GM12865 (cell line): ENCODE measurements at regions not wholly inside any gene's neighbourhood (a gene's known extent, or its start where the extent isn't known, plus 50 kb on each side); places are given as distances from the start of the nearest gene placed in this dataset.

ENCODE experiments used
- DNase-seq: peaks from one replicate; pipeline ENCODE4 v3.0.0; 2010; ENCODE audit warnings: low read depth
- H3K4me3 ChIP-seq: 2 replicates; pipeline ENCODE4 v1.5.1; 2011; ENCODE audit warnings: mild to moderate bottlenecking, low read depth, low read length, control low read depth
- TF ChIP-seq, protein P1 (sequence below): IDR thresholded peaks from 2 replicates; pipeline ENCODE4 v1.5.1; 2011; ENCODE audit warnings: low read length, control low read depth, low read depth, inconsistent platforms; ENCODE audit not compliant: insufficient read depth; ENCODE audit errors: missing control alignments

DNA sequence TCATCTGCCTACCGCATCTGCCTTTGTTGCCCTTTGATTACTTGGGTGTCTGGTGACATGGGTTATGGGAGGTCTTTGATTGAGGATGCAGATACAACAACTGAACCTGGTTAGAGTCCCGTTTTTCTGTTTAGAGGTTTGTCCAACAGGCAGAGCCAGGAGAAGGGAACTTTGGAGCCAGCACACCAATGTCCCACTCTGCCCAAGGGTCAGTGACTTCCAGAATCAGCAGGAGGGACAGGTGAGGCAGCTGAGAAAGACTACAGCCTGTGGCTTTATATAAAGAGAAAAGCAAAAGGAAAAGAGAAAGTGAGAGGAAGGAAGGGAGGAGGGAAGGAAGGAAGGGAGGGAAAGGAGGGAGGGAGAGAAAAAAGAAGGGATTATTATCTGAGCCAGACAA lies 101.5 kb upstream of the ZNF644 start:
- no peak overlapping the region for H3K4me3 ChIP-seq
- TF ChIP-seq, protein P1, sequence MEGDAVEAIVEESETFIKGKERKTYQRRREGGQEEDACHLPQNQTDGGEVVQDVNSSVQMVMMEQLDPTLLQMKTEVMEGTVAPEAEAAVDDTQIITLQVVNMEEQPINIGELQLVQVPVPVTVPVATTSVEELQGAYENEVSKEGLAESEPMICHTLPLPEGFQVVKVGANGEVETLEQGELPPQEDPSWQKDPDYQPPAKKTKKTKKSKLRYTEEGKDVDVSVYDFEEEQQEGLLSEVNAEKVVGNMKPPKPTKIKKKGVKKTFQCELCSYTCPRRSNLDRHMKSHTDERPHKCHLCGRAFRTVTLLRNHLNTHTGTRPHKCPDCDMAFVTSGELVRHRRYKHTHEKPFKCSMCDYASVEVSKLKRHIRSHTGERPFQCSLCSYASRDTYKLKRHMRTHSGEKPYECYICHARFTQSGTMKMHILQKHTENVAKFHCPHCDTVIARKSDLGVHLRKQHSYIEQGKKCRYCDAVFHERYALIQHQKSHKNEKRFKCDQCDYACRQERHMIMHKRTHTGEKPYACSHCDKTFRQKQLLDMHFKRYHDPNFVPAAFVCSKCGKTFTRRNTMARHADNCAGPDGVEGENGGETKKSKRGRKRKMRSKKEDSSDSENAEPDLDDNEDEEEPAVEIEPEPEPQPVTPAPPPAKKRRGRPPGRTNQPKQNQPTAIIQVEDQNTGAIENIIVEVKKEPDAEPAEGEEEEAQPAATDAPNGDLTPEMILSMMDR: no peak
- no peak for DNase-seq

DNA sequence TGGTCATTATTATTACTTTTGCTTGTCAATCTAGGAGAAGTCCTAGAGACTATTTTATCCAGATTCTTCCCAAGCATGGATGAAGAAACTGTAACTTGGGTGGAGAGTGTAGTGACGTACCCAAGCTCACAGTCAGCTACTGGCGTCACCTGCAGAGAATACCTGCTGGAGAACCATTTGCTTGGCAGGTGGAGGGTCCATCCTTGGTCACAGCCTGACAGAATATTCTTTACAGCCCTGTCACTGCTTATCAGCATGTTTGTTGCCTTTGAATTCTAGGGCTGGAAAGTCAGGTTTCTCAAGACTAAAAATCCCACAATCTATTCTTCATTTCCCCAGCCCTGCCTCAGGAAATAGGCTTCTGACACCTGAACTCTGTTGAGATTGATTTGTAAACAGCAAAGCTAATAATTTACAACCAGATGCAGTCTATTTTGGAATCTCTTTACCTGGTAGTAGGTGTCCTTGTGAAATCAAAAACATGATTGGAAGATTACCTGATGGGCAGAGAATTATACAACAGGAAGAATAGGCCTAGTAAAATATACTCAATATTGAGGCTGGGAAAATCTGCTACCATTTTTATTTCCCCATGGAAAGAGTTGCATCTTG lies 100.4 kb upstream of the ZNF644 start:
- TF ChIP-seq, protein P1: no peak
- DNase-seq: no peak
- H3K4me3 ChIP-seq: no peak overlapping the region

DNA sequence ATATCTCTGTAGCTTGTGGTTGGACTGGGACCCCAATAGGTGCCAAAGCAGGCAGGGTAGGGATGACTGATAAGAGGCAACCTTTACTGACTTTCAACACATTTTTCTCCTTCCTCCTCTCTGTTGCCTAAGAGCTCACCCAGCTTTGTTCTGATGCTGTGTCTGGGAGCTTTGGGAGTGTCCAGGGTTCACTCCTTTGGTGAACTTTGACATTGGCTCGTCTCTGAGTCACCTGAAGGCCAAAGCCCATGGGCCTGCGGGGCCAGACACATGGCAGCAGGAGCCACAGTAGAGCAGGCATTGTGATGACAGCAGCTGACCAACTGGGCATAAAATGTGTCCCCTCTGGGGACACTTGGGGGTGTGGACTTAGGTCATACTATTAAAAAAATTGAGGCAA lies 99.5 kb upstream of the ZNF644 start:
- TF ChIP-seq, protein P1: no peak
- no peak overlapping the region for H3K4me3 ChIP-seq
- no peak for DNase-seq

DNA sequence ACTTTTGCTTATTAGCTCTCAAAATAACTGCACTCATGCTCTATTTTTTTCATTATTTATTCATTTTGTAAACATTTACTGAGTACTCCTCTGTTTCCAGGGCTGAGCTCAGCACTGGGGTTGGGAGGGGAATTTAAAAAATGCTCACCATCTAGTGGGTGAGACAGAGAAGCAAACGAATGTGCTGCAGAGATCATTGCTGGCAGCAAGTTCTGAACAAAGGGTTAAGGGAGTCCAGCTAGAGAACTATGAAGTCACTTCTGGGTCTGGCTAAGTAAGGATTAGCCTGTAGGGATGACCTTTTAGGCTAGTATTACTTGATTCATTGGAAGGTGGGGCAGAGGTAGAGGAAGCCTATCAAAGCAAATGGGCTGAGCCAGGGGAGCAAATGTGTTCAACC lies 99.1 kb upstream of the ZNF644 start:
- H3K4me3 ChIP-seq: no peak overlapping the region
- TF ChIP-seq, protein P1: no peak
- DNase-seq: no peak

DNA sequence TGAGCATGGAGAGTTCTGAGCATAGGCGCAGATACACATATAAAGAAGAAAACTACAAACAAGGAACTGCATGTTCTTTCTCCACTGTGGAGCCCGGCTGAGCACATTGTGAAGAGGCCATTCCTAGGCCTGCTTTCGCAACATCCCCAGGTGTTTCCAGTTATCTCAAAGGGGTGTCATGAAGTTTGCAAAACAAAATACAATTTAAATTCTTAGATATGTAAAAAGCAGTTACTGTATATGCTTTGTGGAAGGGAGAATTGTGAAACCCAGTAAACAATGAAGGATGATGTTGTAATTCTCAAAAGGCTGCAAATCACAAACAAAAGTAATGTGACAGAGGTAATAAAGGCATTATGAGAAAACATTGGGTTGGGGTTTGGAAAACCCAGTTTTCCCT lies 98.6 kb upstream of the ZNF644 start:
- no peak for DNase-seq
- TF ChIP-seq, protein P1: no peak
- no peak overlapping the region for H3K4me3 ChIP-seq

DNA sequence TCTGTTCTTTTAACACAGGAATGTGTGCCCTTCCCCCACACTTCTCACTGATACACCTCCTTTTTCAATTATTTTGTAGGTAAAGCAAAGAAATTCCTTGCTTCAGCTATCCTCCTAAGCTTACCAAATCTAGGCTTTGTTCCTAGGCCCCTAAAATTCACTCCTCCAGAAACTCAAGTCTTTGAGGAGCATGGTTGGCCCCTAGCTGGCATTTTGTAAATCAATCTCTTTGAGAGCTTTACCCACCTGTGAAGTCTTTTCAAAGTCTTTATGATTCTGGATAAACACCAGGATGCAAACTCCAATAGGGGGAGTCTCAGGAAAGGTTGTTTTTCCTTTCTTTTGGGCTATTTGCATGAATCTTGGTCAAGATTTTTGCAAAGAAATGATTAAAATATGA lies 82.9 kb upstream of the ZNF644 start:
- no peak overlapping the region for H3K4me3 ChIP-seq
- TF ChIP-seq, protein P1: no peak

DNA sequence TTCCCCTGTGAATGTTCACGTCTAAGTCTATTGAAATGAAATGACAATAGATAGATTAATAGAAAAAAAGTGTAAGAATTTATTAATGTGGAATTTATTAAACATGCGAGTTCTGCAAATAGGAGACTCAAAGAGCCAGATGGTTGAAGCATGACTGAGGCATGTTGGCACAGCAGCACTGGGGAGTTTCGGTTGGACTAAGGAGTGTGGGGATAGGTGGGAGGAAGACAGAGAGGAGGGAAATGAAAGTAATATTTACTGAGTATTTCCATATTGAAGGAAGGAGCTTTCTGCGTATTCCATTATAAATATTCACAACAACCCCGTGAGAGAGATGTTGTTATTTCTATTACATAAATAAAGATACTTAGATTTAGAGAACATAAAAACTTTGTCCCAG lies 79.5 kb upstream of the ZNF644 start:
- H3K4me3 ChIP-seq: no peak overlapping the region
- no peak for DNase-seq
- TF ChIP-seq, protein P1: no peak

More for the DNA sequence above, 82.9 kb upstream of the ZNF644 start:
- no peak for DNase-seq
